ENCODE measurements at regions not wholly inside any gene's neighbourhood (a gene's known extent, or its start where the extent isn't known, plus 50 kb on each side); places are given as distances from the start of the nearest gene placed in this dataset.
"Not testable (repeated sequence)": the region's sequence is repeated elsewhere in the genome, so short reads cannot be mapped to it uniquely, and the experiment has no call there.

DNA sequence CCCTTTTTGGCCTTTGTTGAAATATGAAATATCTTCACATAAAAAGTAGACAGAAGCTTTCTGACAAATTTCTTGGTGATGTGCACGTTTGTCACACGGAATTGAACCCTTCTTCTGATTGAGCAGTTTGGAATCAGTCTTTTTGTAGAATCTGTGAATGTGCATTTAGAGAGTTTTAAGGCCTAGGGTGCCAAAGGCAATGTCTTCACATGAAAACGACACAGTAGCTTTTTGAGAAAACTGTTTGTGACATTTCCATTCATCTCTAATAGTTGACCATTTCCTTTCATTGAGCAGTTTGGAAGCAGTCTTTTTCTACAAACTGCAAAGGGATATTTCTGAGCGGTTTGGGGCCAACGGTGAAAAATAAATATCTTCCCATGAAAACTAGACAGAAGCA lies 3036.0 kb downstream of the TUBA3C start:
- TF ChIP-seq, protein P1, sequence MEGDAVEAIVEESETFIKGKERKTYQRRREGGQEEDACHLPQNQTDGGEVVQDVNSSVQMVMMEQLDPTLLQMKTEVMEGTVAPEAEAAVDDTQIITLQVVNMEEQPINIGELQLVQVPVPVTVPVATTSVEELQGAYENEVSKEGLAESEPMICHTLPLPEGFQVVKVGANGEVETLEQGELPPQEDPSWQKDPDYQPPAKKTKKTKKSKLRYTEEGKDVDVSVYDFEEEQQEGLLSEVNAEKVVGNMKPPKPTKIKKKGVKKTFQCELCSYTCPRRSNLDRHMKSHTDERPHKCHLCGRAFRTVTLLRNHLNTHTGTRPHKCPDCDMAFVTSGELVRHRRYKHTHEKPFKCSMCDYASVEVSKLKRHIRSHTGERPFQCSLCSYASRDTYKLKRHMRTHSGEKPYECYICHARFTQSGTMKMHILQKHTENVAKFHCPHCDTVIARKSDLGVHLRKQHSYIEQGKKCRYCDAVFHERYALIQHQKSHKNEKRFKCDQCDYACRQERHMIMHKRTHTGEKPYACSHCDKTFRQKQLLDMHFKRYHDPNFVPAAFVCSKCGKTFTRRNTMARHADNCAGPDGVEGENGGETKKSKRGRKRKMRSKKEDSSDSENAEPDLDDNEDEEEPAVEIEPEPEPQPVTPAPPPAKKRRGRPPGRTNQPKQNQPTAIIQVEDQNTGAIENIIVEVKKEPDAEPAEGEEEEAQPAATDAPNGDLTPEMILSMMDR (conservative IDR thresholded peaks at IDR 0.05; ENCODE audit: low read length): not testable (repeated sequence)
- TF ChIP-seq EZH2phosphoT487 (IDR thresholded peaks at IDR 0.05; ENCODE audit: borderline replicate concordance, low read depth, low read length): not testable (repeated sequence)

Data from OCI-LY7 (cell line).